ENCODE measurements at regions not wholly inside any gene's neighbourhood (a gene's known extent, or its start where the extent isn't known, plus 50 kb on each side); places are given as distances from the start of the nearest gene placed in this dataset.

GRCh38 chr14:62027958-62028357 lies 265.7 kb downstream of the SNAPC1 start:
- TF ChIP-seq, protein P1, sequence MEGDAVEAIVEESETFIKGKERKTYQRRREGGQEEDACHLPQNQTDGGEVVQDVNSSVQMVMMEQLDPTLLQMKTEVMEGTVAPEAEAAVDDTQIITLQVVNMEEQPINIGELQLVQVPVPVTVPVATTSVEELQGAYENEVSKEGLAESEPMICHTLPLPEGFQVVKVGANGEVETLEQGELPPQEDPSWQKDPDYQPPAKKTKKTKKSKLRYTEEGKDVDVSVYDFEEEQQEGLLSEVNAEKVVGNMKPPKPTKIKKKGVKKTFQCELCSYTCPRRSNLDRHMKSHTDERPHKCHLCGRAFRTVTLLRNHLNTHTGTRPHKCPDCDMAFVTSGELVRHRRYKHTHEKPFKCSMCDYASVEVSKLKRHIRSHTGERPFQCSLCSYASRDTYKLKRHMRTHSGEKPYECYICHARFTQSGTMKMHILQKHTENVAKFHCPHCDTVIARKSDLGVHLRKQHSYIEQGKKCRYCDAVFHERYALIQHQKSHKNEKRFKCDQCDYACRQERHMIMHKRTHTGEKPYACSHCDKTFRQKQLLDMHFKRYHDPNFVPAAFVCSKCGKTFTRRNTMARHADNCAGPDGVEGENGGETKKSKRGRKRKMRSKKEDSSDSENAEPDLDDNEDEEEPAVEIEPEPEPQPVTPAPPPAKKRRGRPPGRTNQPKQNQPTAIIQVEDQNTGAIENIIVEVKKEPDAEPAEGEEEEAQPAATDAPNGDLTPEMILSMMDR (IDR thresholded peaks at IDR 0.05): no peak
- TF ChIP-seq POLR2A (IDR thresholded peaks at IDR 0.05): no peak

Data from vagina (tissue), 2 donors.